HEK293 (cell line): ENCODE measurements at regions not wholly inside any gene's neighbourhood (a gene's known extent, or its start where the extent isn't known, plus 50 kb on each side); places are given as distances from the start of the nearest gene placed in this dataset.
A peak's percentile ranks its signal among the peaks of the same experiment; 100 is the strongest.

Experiments
- GLIS1 ChIP-seq: fragments of 450-650 bp; formaldehyde crosslinking; IDR thresholded peaks from 2 replicates; pipeline ENCODE4 v1.5.1; 2016; ENCODE audit warnings: missing biosample characterization, missing genetic modification characterization
- HIC1 ChIP-seq: fragments of 450-650 bp; formaldehyde crosslinking; IDR thresholded peaks from 2 replicates; pipeline ENCODE4 v1.5.1; 2016; ENCODE audit warnings: missing biosample characterization, missing genetic modification characterization
- KLF16 ChIP-seq: fragments of 450-650 bp; formaldehyde crosslinking; IDR thresholded peaks from 2 replicates; pipeline ENCODE4 v1.5.1; 2017; ENCODE audit warnings: missing biosample characterization, missing genetic modification characterization
- MZF1 ChIP-seq: fragments of 450-650 bp; formaldehyde crosslinking; IDR thresholded peaks from 2 replicates; pipeline ENCODE4 v1.5.1; 2017; ENCODE audit warnings: missing biosample characterization, missing genetic modification characterization, borderline replicate concordance
- SCRT2 ChIP-seq: fragments of 450-650 bp; formaldehyde crosslinking; IDR thresholded peaks from 2 replicates; pipeline ENCODE4 v1.5.1; 2016; ENCODE audit warnings: missing biosample characterization, missing genetic modification characterization
- SP7 ChIP-seq: fragments of 450-650 bp; formaldehyde crosslinking; IDR thresholded peaks from 2 replicates; pipeline ENCODE4 v1.5.1; 2016; ENCODE audit warnings: missing biosample characterization, missing genetic modification characterization
- TCF7L2 ChIP-seq: IDR thresholded peaks from 2 replicates; pipeline ENCODE4 v1.6.1; 2011; ENCODE audit warnings: low read depth, mild to moderate bottlenecking, inconsistent platforms, low read length, moderate library complexity, borderline replicate concordance
- YY1 ChIP-seq: fragments of 450-650 bp; formaldehyde crosslinking; IDR thresholded peaks from 2 replicates; pipeline ENCODE4 v1.5.1; 2018; ENCODE audit warnings: missing biosample characterization, missing genetic modification characterization
- ZBTB11 ChIP-seq: fragments of 450-650 bp; formaldehyde crosslinking; conservative IDR thresholded peaks from 2 replicates; pipeline ENCODE4 v1.5.1; 2016; ENCODE audit warnings: low read depth, missing biosample characterization, missing genetic modification characterization
- ZFP41 ChIP-seq: fragments of 450-650 bp; formaldehyde crosslinking; IDR thresholded peaks from 2 replicates; pipeline ENCODE4 v1.5.1; 2016; ENCODE audit warnings: missing biosample characterization, missing genetic modification characterization, borderline replicate concordance
- ZFP69B ChIP-seq: fragments of 450-650 bp; formaldehyde crosslinking; IDR thresholded peaks from 2 replicates; pipeline ENCODE4 v1.5.1; 2016; ENCODE audit warnings: missing biosample characterization, missing genetic modification characterization
- ZNF132 ChIP-seq: fragments of 450-650 bp; formaldehyde crosslinking; IDR thresholded peaks from 2 replicates; pipeline ENCODE4 v1.5.1; 2017; ENCODE audit warnings: missing biosample characterization, missing genetic modification characterization, borderline replicate concordance
- ZNF140 ChIP-seq: fragments of 450-650 bp; formaldehyde crosslinking; IDR thresholded peaks from 2 replicates; pipeline ENCODE4 v1.5.1; 2016; ENCODE audit warnings: missing biosample characterization, missing genetic modification characterization
- ZNF184 ChIP-seq: fragments of 450-650 bp; IDR thresholded peaks from 2 replicates; pipeline ENCODE4 v1.5.1; 2018; ENCODE audit warnings: missing biosample characterization, mild to moderate bottlenecking, missing genetic modification characterization
- ZNF24 ChIP-seq: fragments of 450-650 bp; formaldehyde crosslinking; IDR thresholded peaks from 2 replicates; pipeline ENCODE4 v1.5.1; 2016; ENCODE audit warnings: missing biosample characterization, missing genetic modification characterization
- ZNF391 ChIP-seq: fragments of 450-650 bp; formaldehyde crosslinking; IDR thresholded peaks from 2 replicates; pipeline ENCODE4 v1.5.1; 2016; ENCODE audit warnings: low read depth, missing biosample characterization, missing genetic modification characterization, borderline replicate concordance
- ZNF394 ChIP-seq: fragments of 450-650 bp; formaldehyde crosslinking; IDR thresholded peaks from 2 replicates; pipeline ENCODE4 v1.5.1; 2016; ENCODE audit warnings: missing biosample characterization, missing genetic modification characterization, mild to moderate bottlenecking, moderate library complexity, borderline replicate concordance
- ZNF529 ChIP-seq: fragments of 450-650 bp; formaldehyde crosslinking; IDR thresholded peaks from 2 replicates; pipeline ENCODE4 v1.5.1; 2017; ENCODE audit warnings: missing genetic modification characterization, missing biosample characterization; ENCODE audit not compliant: insufficient replicate concordance
- ZNF626 ChIP-seq: fragments of 450-650 bp; sonication (Bioruptor Pico); formaldehyde crosslinking; IDR thresholded peaks from 2 replicates; pipeline ENCODE4 v1.5.1; 2018; ENCODE audit warnings: missing biosample characterization, missing genetic modification characterization, inconsistent platforms
- ZNF660 ChIP-seq: fragments of 450-650 bp; IDR thresholded peaks from 2 replicates; pipeline ENCODE4 v1.5.1; 2018; ENCODE audit warnings: missing biosample characterization, mild to moderate bottlenecking, missing genetic modification characterization
- ZNF707 ChIP-seq: fragments of 450-650 bp; formaldehyde crosslinking; IDR thresholded peaks from 2 replicates; pipeline ENCODE4 v1.5.1; 2016; ENCODE audit warnings: missing biosample characterization, missing genetic modification characterization
- ZSCAN5A ChIP-seq: fragments of 450-650 bp; formaldehyde crosslinking; IDR thresholded peaks from 2 replicates; pipeline ENCODE4 v1.5.1; 2016; ENCODE audit warnings: missing biosample characterization, missing genetic modification characterization
- TF ChIP-seq, protein P1 (sequence below): fragments of 450-650 bp; formaldehyde crosslinking; IDR thresholded peaks from 2 replicates; pipeline ENCODE4 v1.5.1; 2016; ENCODE audit warnings: missing biosample characterization, missing genetic modification characterization
- TF ChIP-seq, protein P2 (sequence below): fragments of 450-650 bp; formaldehyde crosslinking; IDR thresholded peaks from 2 replicates; pipeline ENCODE4 v1.5.1; 2016; ENCODE audit warnings: missing biosample characterization, missing genetic modification characterization
- TF ChIP-seq, protein P3 (sequence below): fragments of 450-650 bp; formaldehyde crosslinking; IDR thresholded peaks from 2 replicates; pipeline ENCODE4 v1.5.1; 2016; ENCODE audit warnings: missing biosample characterization, missing genetic modification characterization

GRCh38 chr1:228837817-228838716 is 102.8 kb downstream of the RHOU start (continued):
- no peak for TF ChIP-seq ZBTB11 (tag by site-specific recombination)
- TF ChIP-seq SP7 (tag by site-specific recombination), result peak; percentile 92
- TF ChIP-seq ZFP41 (tag by site-specific recombination), result no peak
- peak; percentile 82; the same call in 1 of the 2 replicates for TF ChIP-seq ZNF24
- TF ChIP-seq, protein P1, sequence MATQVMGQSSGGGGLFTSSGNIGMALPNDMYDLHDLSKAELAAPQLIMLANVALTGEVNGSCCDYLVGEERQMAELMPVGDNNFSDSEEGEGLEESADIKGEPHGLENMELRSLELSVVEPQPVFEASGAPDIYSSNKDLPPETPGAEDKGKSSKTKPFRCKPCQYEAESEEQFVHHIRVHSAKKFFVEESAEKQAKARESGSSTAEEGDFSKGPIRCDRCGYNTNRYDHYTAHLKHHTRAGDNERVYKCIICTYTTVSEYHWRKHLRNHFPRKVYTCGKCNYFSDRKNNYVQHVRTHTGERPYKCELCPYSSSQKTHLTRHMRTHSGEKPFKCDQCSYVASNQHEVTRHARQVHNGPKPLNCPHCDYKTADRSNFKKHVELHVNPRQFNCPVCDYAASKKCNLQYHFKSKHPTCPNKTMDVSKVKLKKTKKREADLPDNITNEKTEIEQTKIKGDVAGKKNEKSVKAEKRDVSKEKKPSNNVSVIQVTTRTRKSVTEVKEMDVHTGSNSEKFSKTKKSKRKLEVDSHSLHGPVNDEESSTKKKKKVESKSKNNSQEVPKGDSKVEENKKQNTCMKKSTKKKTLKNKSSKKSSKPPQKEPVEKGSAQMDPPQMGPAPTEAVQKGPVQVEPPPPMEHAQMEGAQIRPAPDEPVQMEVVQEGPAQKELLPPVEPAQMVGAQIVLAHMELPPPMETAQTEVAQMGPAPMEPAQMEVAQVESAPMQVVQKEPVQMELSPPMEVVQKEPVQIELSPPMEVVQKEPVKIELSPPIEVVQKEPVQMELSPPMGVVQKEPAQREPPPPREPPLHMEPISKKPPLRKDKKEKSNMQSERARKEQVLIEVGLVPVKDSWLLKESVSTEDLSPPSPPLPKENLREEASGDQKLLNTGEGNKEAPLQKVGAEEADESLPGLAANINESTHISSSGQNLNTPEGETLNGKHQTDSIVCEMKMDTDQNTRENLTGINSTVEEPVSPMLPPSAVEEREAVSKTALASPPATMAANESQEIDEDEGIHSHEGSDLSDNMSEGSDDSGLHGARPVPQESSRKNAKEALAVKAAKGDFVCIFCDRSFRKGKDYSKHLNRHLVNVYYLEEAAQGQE (tag by site-specific recombination), result peak; percentile 29; the same call in 1 of the 2 replicates
- TF ChIP-seq ZNF140 (tag by site-specific recombination), result no peak
- no peak for TF ChIP-seq SCRT2 (tag by site-specific recombination)
- no peak for TF ChIP-seq ZSCAN5A (tag by site-specific recombination)
- TF ChIP-seq ZNF626, result no peak
- TF ChIP-seq, protein P2, sequence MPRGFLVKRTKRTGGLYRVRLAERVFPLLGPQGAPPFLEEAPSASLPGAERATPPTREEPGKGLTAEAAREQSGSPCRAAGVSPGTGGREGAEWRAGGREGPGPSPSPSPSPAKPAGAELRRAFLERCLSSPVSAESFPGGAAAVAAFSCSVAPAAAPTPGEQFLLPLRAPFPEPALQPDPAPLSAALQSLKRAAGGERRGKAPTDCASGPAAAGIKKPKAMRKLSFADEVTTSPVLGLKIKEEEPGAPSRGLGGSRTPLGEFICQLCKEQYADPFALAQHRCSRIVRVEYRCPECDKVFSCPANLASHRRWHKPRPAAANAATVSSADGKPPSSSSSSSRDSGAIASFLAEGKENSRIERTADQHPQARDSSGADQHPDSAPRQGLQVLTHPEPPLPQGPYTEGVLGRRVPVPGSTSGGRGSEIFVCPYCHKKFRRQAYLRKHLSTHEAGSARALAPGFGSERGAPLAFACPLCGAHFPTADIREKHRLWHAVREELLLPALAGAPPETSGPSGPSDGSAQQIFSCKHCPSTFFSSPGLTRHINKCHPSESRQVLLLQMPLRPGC, result peak; percentile 55; the same call in 1 of the 2 replicates
- TF ChIP-seq ZNF394 (tag by site-specific recombination), result peak; percentile 33; the same call in 1 of the 2 replicates
- TF ChIP-seq HIC1 (tag by site-specific recombination), result peak; percentile 91
- TF ChIP-seq YY1 (tag by site-specific recombination), result no peak
- TF ChIP-seq MZF1 (tag by site-specific recombination), result no peak
- TF ChIP-seq ZNF184, result peak; percentile 45; the same call in 1 of the 2 replicates
- peak; percentile 39 for TF ChIP-seq GLIS1 (tag by site-specific recombination)
- TF ChIP-seq, protein P3, sequence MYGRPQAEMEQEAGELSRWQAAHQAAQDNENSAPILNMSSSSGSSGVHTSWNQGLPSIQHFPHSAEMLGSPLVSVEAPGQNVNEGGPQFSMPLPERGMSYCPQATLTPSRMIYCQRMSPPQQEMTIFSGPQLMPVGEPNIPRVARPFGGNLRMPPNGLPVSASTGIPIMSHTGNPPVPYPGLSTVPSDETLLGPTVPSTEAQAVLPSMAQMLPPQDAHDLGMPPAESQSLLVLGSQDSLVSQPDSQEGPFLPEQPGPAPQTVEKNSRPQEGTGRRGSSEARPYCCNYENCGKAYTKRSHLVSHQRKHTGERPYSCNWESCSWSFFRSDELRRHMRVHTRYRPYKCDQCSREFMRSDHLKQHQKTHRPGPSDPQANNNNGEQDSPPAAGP (tag by site-specific recombination), result peak; percentile 98
- TF ChIP-seq ZNF529 (tag by site-specific recombination), result no peak
- TF ChIP-seq ZNF707 (tag by site-specific recombination), result no peak
- TF ChIP-seq TCF7L2, result 0 out of 2 replicates have a peak, but pooled peaks have one; percentile 47
- TF ChIP-seq ZNF132 (tag by site-specific recombination), result no peak
- peak; percentile 75 for TF ChIP-seq ZNF660 (tag by site-specific recombination)
- TF ChIP-seq ZFP69B (tag by site-specific recombination), result peak; percentile 65
- TF ChIP-seq ZNF391 (tag by site-specific recombination), result peak; percentile 62; the same call in 1 of the 2 replicates
- no peak for TF ChIP-seq KLF16 (tag by site-specific recombination)
